IMR-90 (cell line): ENCODE measurements at regions not wholly inside any gene's neighbourhood (a gene's known extent, or its start where the extent isn't known, plus 50 kb on each side); places are given as distances from the start of the nearest gene placed in this dataset.

Experiments
- ATAC-seq: fragments of 200-7000 bp; cut with Tn5 transposase; 2 replicates; pipeline ENCODE4 v1.9.1; 2020; ENCODE audit warnings: low read depth, mild to moderate bottlenecking, moderate library complexity
- BruUV-seq: library from RNA; stranded (reverse); fragments of 400-500 nt; replicated peaks from 2 replicates; lab custom pipeline; 2021; lab: Mats Ljungman, UMichigan
- CTCF ChIA-PET: fragments of 300-600 bp; formaldehyde crosslinking; extraction: SDS; loops from one replicate; lab custom pipeline; 2021; ENCODE audit warnings: antibody characterized with exemption; lab: Yijun Ruan, JAX
- POLR2A ChIA-PET: fragments of 300-600 bp; sonication (Branson Sonifier 250); formaldehyde crosslinking; loops from one replicate; lab custom pipeline; 2022; ENCODE audit warnings: antibody characterized with exemption; ENCODE audit not compliant: unreplicated experiment; lab: Charles Lee
- DNase-seq: peaks from one replicate; pipeline ENCODE4 v3.0.0; 2013
- H2AFZ ChIP-seq: replicated peaks from 2 replicates; pipeline ENCODE3; 2013; ENCODE audit warnings: low read length, mild to moderate bottlenecking; ENCODE audit not compliant: poor library complexity
- H2AK5ac ChIP-seq: 2 replicates; pipeline ENCODE4 v1.6.1; 2013; ENCODE audit warnings: low read depth, low read length, inconsistent platforms
- H2AK9ac ChIP-seq: replicated peaks from 2 replicates; pipeline ENCODE3; 2013; ENCODE audit warnings: mild to moderate bottlenecking, low read depth, low read length, moderate library complexity; ENCODE audit not compliant: poor library complexity
- H2BK120ac ChIP-seq: 2 replicates; pipeline ENCODE4 v1.6.1; 2013; ENCODE audit warnings: low read depth, low read length, inconsistent platforms
- H2BK15ac ChIP-seq: 3 replicates; pipeline ENCODE4 v1.6.1; 2013; ENCODE audit warnings: low read depth, low read length, inconsistent platforms
- H2BK20ac ChIP-seq: 2 replicates; pipeline ENCODE4 v1.6.1; 2013; ENCODE audit warnings: low read depth, mild to moderate bottlenecking, inconsistent platforms, low read length, moderate library complexity
- H2BK5ac ChIP-seq: 2 replicates; pipeline ENCODE4 v1.6.1; 2013; ENCODE audit warnings: mild to moderate bottlenecking, low read depth, low read length, inconsistent platforms; ENCODE audit not compliant: poor library complexity, severe bottlenecking
- H3K14ac ChIP-seq: replicated peaks from 2 replicates; pipeline ENCODE4 v1.6.1; 2013; ENCODE audit warnings: low read depth, low read length, inconsistent platforms
- H3K18ac ChIP-seq: 2 replicates; pipeline ENCODE4 v1.6.1; 2013; ENCODE audit warnings: low read depth, low read length, control low read depth
- H3K23ac ChIP-seq: 2 replicates; pipeline ENCODE4 v1.6.1; 2013; ENCODE audit warnings: low read depth, low read length, inconsistent platforms
- H3K27ac ChIP-seq: 2 replicates; pipeline ENCODE4 v1.5.1; 2013; ENCODE audit warnings: mild to moderate bottlenecking, control low read depth, low read length; ENCODE audit not compliant: insufficient read depth
- H3K27me3 ChIP-seq: 2 replicates; pipeline ENCODE4 v1.6.1; 2013; ENCODE audit warnings: low read length; ENCODE audit not compliant: control insufficient read depth, insufficient read depth
- H3K36me3 ChIP-seq: 2 replicates; pipeline ENCODE4 v1.6.1; 2013; ENCODE audit warnings: low read length, mixed read lengths; ENCODE audit not compliant: control insufficient read depth, insufficient read depth
- H3K4ac ChIP-seq: 2 replicates; pipeline ENCODE4 v1.6.1; 2013; ENCODE audit warnings: low read depth, low read length, inconsistent platforms
- H3K4me1 ChIP-seq: 2 replicates; pipeline ENCODE4 v1.6.1; 2013; ENCODE audit warnings: low read length, mixed read lengths; ENCODE audit not compliant: control insufficient read depth, insufficient read depth
- H3K4me2 ChIP-seq: 2 replicates; pipeline ENCODE4 v1.6.1; 2013; ENCODE audit warnings: low read depth, mild to moderate bottlenecking, control low read depth, low read length, moderate library complexity
- H3K4me3 ChIP-seq: 2 replicates; pipeline ENCODE4 v1.5.1; 2013; ENCODE audit warnings: low read depth, mild to moderate bottlenecking, control low read depth, low read length, moderate library complexity; ENCODE audit not compliant: insufficient read depth
- H3K56ac ChIP-seq: 2 replicates; pipeline ENCODE4 v1.6.1; 2013; ENCODE audit warnings: low read length, inconsistent platforms; ENCODE audit not compliant: insufficient read depth; ENCODE audit errors: extremely low read depth
- H3K79me1 ChIP-seq, 2 experiments: 2 replicates each; pipeline ENCODE4 v1.6.1; 2013; ENCODE audit warnings: low read length in 2 of 2, inconsistent platforms in 1 of 2, low read depth in 1 of 2
- H3K9ac ChIP-seq: 2 replicates; pipeline ENCODE4 v1.6.1; 2013; ENCODE audit warnings: low read depth, low read length, control low read depth
- H3K9me1 ChIP-seq: 2 replicates; pipeline ENCODE4 v1.6.1; 2013; ENCODE audit warnings: low read length, inconsistent platforms; ENCODE audit not compliant: insufficient read depth
- H3K9me3 ChIP-seq: 2 replicates; pipeline ENCODE4 v1.6.1; 2013; ENCODE audit warnings: low read length; ENCODE audit not compliant: control insufficient read depth, insufficient read depth
- H4K20me1 ChIP-seq: 2 replicates; pipeline ENCODE4 v1.6.1; 2013; ENCODE audit warnings: low read length, inconsistent platforms; ENCODE audit not compliant: insufficient read depth
- H4K5ac ChIP-seq: 2 replicates; pipeline ENCODE4 v1.6.1; 2013; ENCODE audit warnings: mild to moderate bottlenecking, low read depth, low read length, control low read depth
- H4K8ac ChIP-seq, 2 experiments: 2 replicates each; pipeline ENCODE4 v1.6.1; 2013; ENCODE audit warnings: low read depth in 2 of 2, low read length in 2 of 2, control low read depth in 1 of 2, inconsistent platforms in 1 of 2
- H4K91ac ChIP-seq: 2 replicates; pipeline ENCODE4 v1.6.1; 2013; ENCODE audit warnings: low read depth, low read length, inconsistent platforms; ENCODE audit not compliant: insufficient read depth
- CHD1 ChIP-seq: IDR thresholded peaks from 2 replicates; pipeline ENCODE4 v1.6.1; 2012; ENCODE audit warnings: low read depth, low read length, improper control_type of control experiment
- ELK1 ChIP-seq: fragments of 150-350 bp; IDR thresholded peaks from 2 replicates; pipeline ENCODE4 v1.6.1; 2016; ENCODE audit warnings: low read depth, mild to moderate bottlenecking, low read length, moderate library complexity, borderline replicate concordance
- FOS ChIP-seq: fragments of 150-350 bp; IDR thresholded peaks from 2 replicates; pipeline ENCODE4 v1.6.1; 2016; ENCODE audit warnings: low read depth, low read length
- MAZ ChIP-seq: IDR thresholded peaks from 2 replicates; pipeline ENCODE4 v1.6.1; 2012; ENCODE audit warnings: low read depth, mild to moderate bottlenecking, low read length, improper control_type of control experiment, moderate library complexity, borderline replicate concordance
- RAD21 ChIP-seq: IDR thresholded peaks from 2 replicates; pipeline ENCODE4 v1.6.1; 2012; ENCODE audit warnings: low read length, improper control_type of control experiment
- RFX5 ChIP-seq: IDR thresholded peaks from 2 replicates; pipeline ENCODE4 v1.8.0; 2012; ENCODE audit warnings: low read depth, mild to moderate bottlenecking, low read length, moderate library complexity
- WGBS, 2 experiments: methylation state at CpG; one replicate each; pipeline versions ENCODE4 v1.1.5 to v1.1.7; 2013; ENCODE audit warnings: missing lambda C conversion rate in 2 of 2; ENCODE audit not compliant: insufficient read length in 1 of 2; ENCODE audit errors: extremely low coverage in 2 of 2; 5-methylcytosine and 5-hydroxymethylcytosine counted together
- dilution Hi-C: fragments of 300-500 bp; cut with HindIII; formaldehyde crosslinking; loops from one replicate; pipeline ENCODE4 v1.14.3; 2018; ENCODE audit warnings: low sequenced_read_pairs; ENCODE audit not compliant: unreplicated experiment
- in situ Hi-C: fragments of 300-500 bp; cut with MboI; formaldehyde crosslinking; loops from 3 replicates; pipeline ENCODE4 v1.14.3; 2019; ENCODE audit warnings: low sequenced_read_pairs, inconsistent platforms, mixed read lengths
- intact Hi-C: fragments of 100-400 bp; cut with micrococcal nuclease; formaldehyde crosslinking; loops from 2 replicates; pipeline ENCODE4 v1.10.0; 2022

DNA sequence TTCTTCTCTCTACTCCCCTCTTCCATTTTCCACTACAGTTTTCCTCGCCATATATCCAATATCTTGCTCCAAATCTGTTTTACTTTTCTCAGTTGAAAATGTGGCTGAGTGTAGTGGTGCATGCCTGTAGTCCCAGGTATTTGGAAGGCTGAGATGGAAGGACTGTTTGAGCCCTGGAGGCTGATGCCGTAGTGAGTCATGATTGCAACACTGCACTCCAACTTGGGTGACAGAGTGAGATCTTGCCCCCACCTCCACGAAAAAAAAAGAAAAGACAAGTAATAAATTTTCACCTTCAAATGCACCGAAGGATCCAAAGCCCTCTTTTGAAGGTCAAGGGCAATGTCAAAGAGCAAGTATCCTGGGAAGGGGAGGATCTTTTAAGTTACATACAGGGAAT lies 592.3 kb downstream of the TMEM114 start:
- Histone ChIP-seq H3K9ac (no peak overlapping the region), H3K9me1 (no peaks in the 10 kb centered on the region), H2AK9ac (no peak overlapping the region), H2AFZ (no peak overlapping the region), H3K14ac (no peak overlapping the region), H3K23ac (no peak overlapping the region), H3K27ac (no peak overlapping the region), H2BK20ac (no peak overlapping the region), H4K8ac (no peak overlapping the region), H2AK5ac (no peak overlapping the region), H4K20me1 (no peaks in the 10 kb centered on the region), H2BK5ac (no peak overlapping the region), H3K4ac (no peak overlapping the region), H3K4me2 (no peak overlapping the region), H3K36me3 (no peaks in the 10 kb centered on the region), H4K91ac (no peak overlapping the region), H2BK15ac (no peak overlapping the region), H3K9me3 (peaks cover 8% of the 10 kb centered on the region), H2BK120ac (no peak overlapping the region), H3K79me1 (no peaks in the 10 kb centered on the region), H4K5ac (no peak overlapping the region), H3K4me3 (no peak overlapping the region), H3K56ac (no peak overlapping the region), H3K4me1 (no peaks in the 10 kb centered on the region), H3K27me3 (no peaks in the 10 kb centered on the region), H3K18ac (no peak overlapping the region)
- POLR2A ChIA-PET = no interaction called here
- BruUV-seq = no TSS peak
- in situ Hi-C loops (no loop called here), dilution Hi-C loops (no loop called here), intact Hi-C loops (no loop called here)
- DNase-seq (no peak), ATAC-seq (no peak)
- TF ChIP-seq MAZ = no peak
- TF ChIP-seq RAD21 = no peak
- no peak for TF ChIP-seq RFX5
- TF ChIP-seq ELK1 = no peak
- TF ChIP-seq CHD1 = no peak
- no peak for TF ChIP-seq FOS
- 100% methylated on average over 1 of the region's 4 CpGs; no CpG with 5 or more reads in 1 of the 2 experiments for WGBS, 2 experiments
- CTCF ChIA-PET = no interaction called here
